Activated CD8-positive, alpha-beta memory T cell treated with anti-CD3 and anti-CD28 coated beads, Interleukin-2, amount 10 ng/mL, durations not matched to agents 7 days and 5 days (primary cell): ENCODE measurements at regions not wholly inside any gene's neighbourhood (a gene's known extent, or its start where the extent isn't known, plus 50 kb on each side); places are given as distances from the start of the nearest gene placed in this dataset.

ENCODE experiments used
- ATAC-seq: fragments of 150-1000 bp; cut with Tn5 transposase; one replicate; pipeline ENCODE4 v1.10.0; 2021; ENCODE audit warnings: moderate library complexity
- CTCF ChIA-PET: fragments of 350-600 bp; sonication (Branson Sonifier 250); formaldehyde crosslinking; loops from one replicate; lab custom pipeline; 2021; ENCODE audit warnings: antibody characterized with exemption; lab: Charles Lee
- DNase-seq: peaks from one replicate; pipeline ENCODE4 v3.0.0-alpha.2; 2020
- H3K27ac Mint-ChIP-seq: one replicate; pipeline ENCODE4 v1.8.0; 2021; ENCODE audit warnings: mild to moderate bottlenecking, mixed read lengths
- H3K27me3 Mint-ChIP-seq: one replicate; pipeline ENCODE4 v1.8.0; 2021; ENCODE audit warnings: mixed read lengths
- H3K36me3 Mint-ChIP-seq: one replicate; pipeline ENCODE4 v1.8.0; 2021; ENCODE audit warnings: mild to moderate bottlenecking, mixed read lengths
- H3K4me1 Mint-ChIP-seq: one replicate; pipeline ENCODE4 v1.8.0; 2021; ENCODE audit warnings: mixed read lengths
- H3K4me3 Mint-ChIP-seq: one replicate; pipeline ENCODE4 v1.8.0; 2021; ENCODE audit warnings: mild to moderate bottlenecking, moderate library complexity, mixed read lengths
- H3K9me3 Mint-ChIP-seq: one replicate; pipeline ENCODE4 v1.8.0; 2022; ENCODE audit warnings: low read depth, mixed read lengths

DNA sequence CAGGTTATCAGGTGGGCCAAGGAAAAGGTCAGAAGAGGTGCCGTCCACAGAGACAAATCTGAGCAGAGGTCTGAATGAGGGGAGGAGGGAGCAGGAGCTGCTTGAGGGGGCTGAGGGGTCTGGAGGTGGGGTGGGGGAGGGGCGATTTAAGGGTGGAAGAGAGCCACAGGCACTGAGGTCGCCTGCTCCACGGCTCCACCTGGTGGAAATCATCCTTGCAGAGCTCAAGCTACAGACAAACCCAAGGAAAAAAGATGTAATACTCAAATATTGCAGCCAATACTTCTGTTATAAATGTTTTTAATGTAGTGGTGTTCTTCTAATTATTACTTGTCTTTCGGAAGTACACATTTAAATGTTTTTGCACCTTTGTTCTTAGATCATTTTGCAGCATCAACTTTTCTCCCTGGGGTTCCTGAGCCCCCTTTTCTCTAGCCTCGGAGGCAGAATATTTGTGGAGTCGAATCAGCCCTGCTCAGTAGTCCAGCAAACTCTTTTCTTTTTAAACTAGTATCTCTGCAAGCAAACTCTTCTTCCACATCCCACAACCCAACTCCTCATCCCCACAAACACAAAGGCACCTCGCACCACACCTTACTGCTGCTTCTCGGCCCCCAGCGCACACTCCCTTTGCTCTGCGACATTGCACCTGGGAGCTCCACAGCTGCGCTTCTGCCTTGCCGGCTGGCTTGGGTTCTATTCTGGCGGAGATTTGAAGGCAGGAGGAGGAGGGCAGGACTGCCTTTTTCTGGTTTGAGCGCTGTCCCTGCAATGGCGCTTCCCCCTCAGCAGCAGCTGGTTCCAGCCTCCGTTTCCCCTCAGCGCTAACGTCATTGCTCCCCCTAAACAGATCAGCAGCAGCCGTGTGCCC is 51.0 kb upstream of the TFAP2A start:
- ATAC-seq (no peak), DNase-seq (no peak)
- no peaks in the 10 kb centered on the region for H3K4me1 Mint-ChIP-seq

More for the DNA sequence above, 51.0 kb upstream of the TFAP2A start:
- CTCF ChIA-PET: interaction anchor here (0.8 to 2.7 kb wide), 3 partner anchors 13 to 1482 kb away, joined by 3 to 13 read pairs (median 3); no protein-coding TSS in a partner anchor
- no peak overlapping the region for H3K4me3 Mint-ChIP-seq
- H3K36me3 Mint-ChIP-seq: no peaks in the 10 kb centered on the region
- no peaks in the 10 kb centered on the region for H3K9me3 Mint-ChIP-seq
- H3K27ac Mint-ChIP-seq: no peak overlapping the region
- peaks cover 13% of the 10 kb centered on the region for H3K27me3 Mint-ChIP-seq
